HPDE6-E6E7 (cell line): ENCODE measurements at regions not wholly inside any gene's neighbourhood (a gene's known extent, or its start where the extent isn't known, plus 50 kb on each side); places are given as distances from the start of the nearest gene placed in this dataset.

Source experiments
- DNase-seq: peaks from one replicate; pipeline ENCODE4 v3.0.0; 2011; ENCODE audit warnings: missing footprints; ENCODE audit errors: extremely low spot score

GRCh38 chr13:84358601-84359000, 476.3 kb upstream of the SLITRK1 start:
- no peak for DNase-seq

- no peak for DNase-seq
These were observed 470.7 kb upstream of the SLITRK1 start for GRCh38 chr13:84352946-84353345.

GRCh38 chr13:84339456-84339855, 457.2 kb upstream of the SLITRK1 start:
- no peak for DNase-seq

- DNase-seq = no peak
These were observed 450.1 kb upstream of the SLITRK1 start for GRCh38 chr13:84332346-84332745.

GRCh38 chr13:84315527-84315926, 433.3 kb upstream of the SLITRK1 start:
- no peak for DNase-seq

- DNase-seq = no peak
These were observed 420.8 kb upstream of the SLITRK1 start for GRCh38 chr13:84303035-84303434.

GRCh38 chr13:84297251-84297650, 415.0 kb upstream of the SLITRK1 start:
- DNase-seq = no peak

GRCh38 chr13:84296401-84296800, 414.1 kb upstream of the SLITRK1 start:
- no peak for DNase-seq

- no peak for DNase-seq
These were observed 412.3 kb upstream of the SLITRK1 start for GRCh38 chr13:84294576-84294975.

GRCh38 chr13:84290386-84290785, 408.1 kb upstream of the SLITRK1 start:
- no peak for DNase-seq

GRCh38 chr13:84279166-84279565, 396.9 kb upstream of the SLITRK1 start:
- no peak for DNase-seq

GRCh38 chr13:84272877-84273562, 390.7 kb upstream of the SLITRK1 start:
- DNase-seq = no peak

- no peak for DNase-seq
These were observed 383.0 kb upstream of the SLITRK1 start for GRCh38 chr13:84265257-84265764.

GRCh38 chr13:84263354-84264069, 381.2 kb upstream of the SLITRK1 start:
- no peak for DNase-seq

- DNase-seq = no peak
These were observed 373.0 kb upstream of the SLITRK1 start for GRCh38 chr13:84255226-84255797.

- no peak for DNase-seq
These were observed 367.2 kb upstream of the SLITRK1 start for GRCh38 chr13:84249463-84249862.

GRCh38 chr13:84243340-84243739, 361.1 kb upstream of the SLITRK1 start:
- DNase-seq = no peak

GRCh38 chr13:84239032-84239431, 356.8 kb upstream of the SLITRK1 start:
- DNase-seq = no peak

- no peak for DNase-seq
These were observed 356.1 kb upstream of the SLITRK1 start for GRCh38 chr13:84238381-84238780.

GRCh38 chr13:84237143-84237542, 354.9 kb upstream of the SLITRK1 start:
- no peak for DNase-seq

GRCh38 chr13:84234416-84234815, 352.1 kb upstream of the SLITRK1 start:
- no peak for DNase-seq

GRCh38 chr13:84230568-84230967, 348.3 kb upstream of the SLITRK1 start:
- DNase-seq = no peak

- no peak for DNase-seq
These were observed 328.8 kb upstream of the SLITRK1 start for GRCh38 chr13:84211048-84211447.
